Stomach (tissue), 4 donors: ENCODE measurements at regions not wholly inside any gene's neighbourhood (a gene's known extent, or its start where the extent isn't known, plus 50 kb on each side); places are given as distances from the start of the nearest gene placed in this dataset.

Experiments used
- EP300 ChIP-seq: sonication (generic); formaldehyde crosslinking; IDR thresholded peaks from one replicate; pipeline ENCODE4 v1.6.1; 2017; ENCODE audit warnings: antibody characterized with exemption
- POLR2A ChIP-seq, 4 donors: fragments of 450-650 bp; IDR thresholded peaks; one replicate each; pipeline ENCODE4 v1.6.1; 2016; ENCODE audit warnings: antibody characterized with exemption in 4 of 4, control low read depth in 2 of 4, mild to moderate bottlenecking in 1 of 4, moderate library complexity in 1 of 4
- POLR2AphosphoS5 ChIP-seq, 3 donors: sonication (generic); formaldehyde crosslinking; IDR thresholded peaks; one replicate each; pipeline ENCODE4 v1.6.1; 2016; ENCODE audit warnings: antibody characterized with exemption in 3 of 3
- TF ChIP-seq, protein P1 (sequence below), 7 experiments: fragments of 450-650 bp in 4 of 7; fragments of 200-600 bp in 3 of 7; sonication (generic) in 3 of 7; IDR thresholded peaks; one replicate each; pipeline ENCODE4 v1.5.1; 2016 to 2019; ENCODE audit warnings: antibody characterized with exemption in 7 of 7, control low read depth in 2 of 7, mild to moderate bottlenecking in 1 of 7

- TF ChIP-seq, protein P1, sequence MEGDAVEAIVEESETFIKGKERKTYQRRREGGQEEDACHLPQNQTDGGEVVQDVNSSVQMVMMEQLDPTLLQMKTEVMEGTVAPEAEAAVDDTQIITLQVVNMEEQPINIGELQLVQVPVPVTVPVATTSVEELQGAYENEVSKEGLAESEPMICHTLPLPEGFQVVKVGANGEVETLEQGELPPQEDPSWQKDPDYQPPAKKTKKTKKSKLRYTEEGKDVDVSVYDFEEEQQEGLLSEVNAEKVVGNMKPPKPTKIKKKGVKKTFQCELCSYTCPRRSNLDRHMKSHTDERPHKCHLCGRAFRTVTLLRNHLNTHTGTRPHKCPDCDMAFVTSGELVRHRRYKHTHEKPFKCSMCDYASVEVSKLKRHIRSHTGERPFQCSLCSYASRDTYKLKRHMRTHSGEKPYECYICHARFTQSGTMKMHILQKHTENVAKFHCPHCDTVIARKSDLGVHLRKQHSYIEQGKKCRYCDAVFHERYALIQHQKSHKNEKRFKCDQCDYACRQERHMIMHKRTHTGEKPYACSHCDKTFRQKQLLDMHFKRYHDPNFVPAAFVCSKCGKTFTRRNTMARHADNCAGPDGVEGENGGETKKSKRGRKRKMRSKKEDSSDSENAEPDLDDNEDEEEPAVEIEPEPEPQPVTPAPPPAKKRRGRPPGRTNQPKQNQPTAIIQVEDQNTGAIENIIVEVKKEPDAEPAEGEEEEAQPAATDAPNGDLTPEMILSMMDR (IDR thresholded peaks at IDR 0.05) = no peak
- no peak for TF ChIP-seq EP300
- TF ChIP-seq POLR2AphosphoS5 (IDR thresholded peaks at IDR 0.05) = no peak
- no peak for TF ChIP-seq POLR2A (IDR thresholded peaks at IDR 0.05)
Observed at GRCh38 chr10:78744056-78744455, 324.7 kb upstream of the ZMIZ1 start.
